SK-N-SH (cell line): ENCODE measurements at regions not wholly inside any gene's neighbourhood (a gene's known extent, or its start where the extent isn't known, plus 50 kb on each side); places are given as distances from the start of the nearest gene placed in this dataset.
"Not testable (repeated sequence)": the region's sequence is repeated elsewhere in the genome, so short reads cannot be mapped to it uniquely, and the experiment has no call there.

Source experiments
- EZH2phosphoT487 ChIP-seq: fragments of 200-600 bp; sonication (generic); IDR thresholded peaks from 2 replicates; pipeline ENCODE4 v1.6.1; 2017; ENCODE audit warnings: low read depth, mixed run types, mild to moderate bottlenecking, antibody characterized with exemption, moderate library complexity, borderline replicate concordance
- GABPA ChIP-seq: IDR thresholded peaks from 2 replicates; pipeline ENCODE4 v1.4.0; 2012; ENCODE audit warnings: low read depth, mild to moderate bottlenecking
- MEF2A ChIP-seq: IDR thresholded peaks from 2 replicates; pipeline ENCODE4 v1.4.0; 2012; ENCODE audit warnings: low read depth, borderline replicate concordance
- RAD21 ChIP-seq: IDR thresholded peaks from 2 replicates; pipeline ENCODE4 v1.6.1; 2012; ENCODE audit warnings: mild to moderate bottlenecking, low read length
- SIN3A ChIP-seq: IDR thresholded peaks from 2 replicates; pipeline ENCODE4 v1.6.1; 2012; ENCODE audit warnings: low read depth, mild to moderate bottlenecking, low read length, moderate library complexity, borderline replicate concordance
- TAF1 ChIP-seq: IDR thresholded peaks from 2 replicates; pipeline ENCODE4 v1.6.1; 2012; ENCODE audit warnings: low read depth, mild to moderate bottlenecking, low read length, moderate library complexity, borderline replicate concordance
- TF ChIP-seq, protein P1 (sequence below): fragments of 200-600 bp; sonication (generic); IDR thresholded peaks from 2 replicates; pipeline ENCODE4 v1.6.1; 2017; ENCODE audit warnings: antibody characterized with exemption, mild to moderate bottlenecking, moderate library complexity
- TF ChIP-seq, protein P2 (sequence below): IDR thresholded peaks from 2 replicates; pipeline ENCODE4 v1.6.1; 2012; ENCODE audit warnings: mild to moderate bottlenecking, low read depth, low read length, moderate library complexity

DNA sequence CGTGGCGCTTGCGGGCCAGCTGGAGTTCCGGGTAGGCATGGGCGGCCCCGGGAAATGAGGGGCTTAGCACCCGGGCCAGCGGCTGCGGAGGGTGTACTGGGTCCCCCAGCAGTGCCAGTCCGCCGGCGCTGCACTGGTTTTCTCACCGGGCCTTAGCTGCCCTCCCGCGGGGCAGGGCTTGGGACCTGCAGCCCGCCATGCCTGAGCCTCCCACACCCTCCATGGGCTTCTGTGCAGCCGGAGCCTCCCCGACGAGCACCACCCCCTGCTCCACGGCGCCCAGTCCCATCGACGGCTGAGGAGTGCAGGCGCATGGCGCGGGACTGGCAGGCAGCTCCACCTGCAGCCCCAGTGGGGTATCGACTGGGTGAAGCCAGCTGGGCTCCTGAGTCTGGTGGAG, 852.6 kb upstream of the MIR17HG start:
- TF ChIP-seq, protein P1, sequence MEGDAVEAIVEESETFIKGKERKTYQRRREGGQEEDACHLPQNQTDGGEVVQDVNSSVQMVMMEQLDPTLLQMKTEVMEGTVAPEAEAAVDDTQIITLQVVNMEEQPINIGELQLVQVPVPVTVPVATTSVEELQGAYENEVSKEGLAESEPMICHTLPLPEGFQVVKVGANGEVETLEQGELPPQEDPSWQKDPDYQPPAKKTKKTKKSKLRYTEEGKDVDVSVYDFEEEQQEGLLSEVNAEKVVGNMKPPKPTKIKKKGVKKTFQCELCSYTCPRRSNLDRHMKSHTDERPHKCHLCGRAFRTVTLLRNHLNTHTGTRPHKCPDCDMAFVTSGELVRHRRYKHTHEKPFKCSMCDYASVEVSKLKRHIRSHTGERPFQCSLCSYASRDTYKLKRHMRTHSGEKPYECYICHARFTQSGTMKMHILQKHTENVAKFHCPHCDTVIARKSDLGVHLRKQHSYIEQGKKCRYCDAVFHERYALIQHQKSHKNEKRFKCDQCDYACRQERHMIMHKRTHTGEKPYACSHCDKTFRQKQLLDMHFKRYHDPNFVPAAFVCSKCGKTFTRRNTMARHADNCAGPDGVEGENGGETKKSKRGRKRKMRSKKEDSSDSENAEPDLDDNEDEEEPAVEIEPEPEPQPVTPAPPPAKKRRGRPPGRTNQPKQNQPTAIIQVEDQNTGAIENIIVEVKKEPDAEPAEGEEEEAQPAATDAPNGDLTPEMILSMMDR, result not testable (repeated sequence)
- TF ChIP-seq GABPA, EZH2phosphoT487, TAF1, RAD21, MEF2A, SIN3A: not testable (repeated sequence)
- TF ChIP-seq, protein P2, sequence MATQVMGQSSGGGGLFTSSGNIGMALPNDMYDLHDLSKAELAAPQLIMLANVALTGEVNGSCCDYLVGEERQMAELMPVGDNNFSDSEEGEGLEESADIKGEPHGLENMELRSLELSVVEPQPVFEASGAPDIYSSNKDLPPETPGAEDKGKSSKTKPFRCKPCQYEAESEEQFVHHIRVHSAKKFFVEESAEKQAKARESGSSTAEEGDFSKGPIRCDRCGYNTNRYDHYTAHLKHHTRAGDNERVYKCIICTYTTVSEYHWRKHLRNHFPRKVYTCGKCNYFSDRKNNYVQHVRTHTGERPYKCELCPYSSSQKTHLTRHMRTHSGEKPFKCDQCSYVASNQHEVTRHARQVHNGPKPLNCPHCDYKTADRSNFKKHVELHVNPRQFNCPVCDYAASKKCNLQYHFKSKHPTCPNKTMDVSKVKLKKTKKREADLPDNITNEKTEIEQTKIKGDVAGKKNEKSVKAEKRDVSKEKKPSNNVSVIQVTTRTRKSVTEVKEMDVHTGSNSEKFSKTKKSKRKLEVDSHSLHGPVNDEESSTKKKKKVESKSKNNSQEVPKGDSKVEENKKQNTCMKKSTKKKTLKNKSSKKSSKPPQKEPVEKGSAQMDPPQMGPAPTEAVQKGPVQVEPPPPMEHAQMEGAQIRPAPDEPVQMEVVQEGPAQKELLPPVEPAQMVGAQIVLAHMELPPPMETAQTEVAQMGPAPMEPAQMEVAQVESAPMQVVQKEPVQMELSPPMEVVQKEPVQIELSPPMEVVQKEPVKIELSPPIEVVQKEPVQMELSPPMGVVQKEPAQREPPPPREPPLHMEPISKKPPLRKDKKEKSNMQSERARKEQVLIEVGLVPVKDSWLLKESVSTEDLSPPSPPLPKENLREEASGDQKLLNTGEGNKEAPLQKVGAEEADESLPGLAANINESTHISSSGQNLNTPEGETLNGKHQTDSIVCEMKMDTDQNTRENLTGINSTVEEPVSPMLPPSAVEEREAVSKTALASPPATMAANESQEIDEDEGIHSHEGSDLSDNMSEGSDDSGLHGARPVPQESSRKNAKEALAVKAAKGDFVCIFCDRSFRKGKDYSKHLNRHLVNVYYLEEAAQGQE, result not testable (repeated sequence)
